Right renal cortex interstitium (tissue), 3 donors: ENCODE measurements at regions not wholly inside any gene's neighbourhood (a gene's known extent, or its start where the extent isn't known, plus 50 kb on each side); places are given as distances from the start of the nearest gene placed in this dataset.
"Not testable (repeated sequence)": the region's sequence is repeated elsewhere in the genome, so short reads cannot be mapped to it uniquely, and the experiment has no call there.

Experiments used
- DNase-seq, 3 donors: peaks; one replicate each; pipeline ENCODE4 v3.0.0-alpha.2; 2013; ENCODE audit warnings: low read depth in 3 of 3, low spot score in 2 of 3

- DNase-seq: no peak
These were observed 351.0 kb downstream of the PIK3C3 start for GRCh38 chr18:42305869-42306593.

- DNase-seq: no peak
These were observed 351.6 kb downstream of the PIK3C3 start for GRCh38 chr18:42306594-42306980.

- DNase-seq: no peak
These were observed 355.9 kb downstream of the PIK3C3 start for GRCh38 chr18:42310956-42311355.

DNA sequence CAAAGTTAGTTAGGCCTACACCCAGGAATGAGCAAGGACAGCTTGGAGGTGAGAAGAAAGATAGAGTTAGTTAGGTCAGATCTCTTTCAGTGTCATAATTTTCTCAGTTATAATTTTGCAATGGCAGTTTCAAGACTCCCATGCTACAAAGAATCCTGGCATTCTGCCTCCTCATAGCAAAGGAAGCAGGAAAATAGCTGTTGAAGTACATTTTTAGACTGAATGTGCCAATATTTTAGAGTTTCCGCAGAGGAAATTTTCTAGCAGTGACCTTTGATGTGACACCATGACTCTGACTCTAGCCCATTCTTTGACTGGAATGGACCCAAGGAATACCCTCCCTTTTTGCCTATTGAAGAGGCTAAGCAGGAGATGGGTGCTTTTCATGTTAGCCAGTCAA lies 371.7 kb downstream of the PIK3C3 start:
- DNase-seq: no peak

DNA sequence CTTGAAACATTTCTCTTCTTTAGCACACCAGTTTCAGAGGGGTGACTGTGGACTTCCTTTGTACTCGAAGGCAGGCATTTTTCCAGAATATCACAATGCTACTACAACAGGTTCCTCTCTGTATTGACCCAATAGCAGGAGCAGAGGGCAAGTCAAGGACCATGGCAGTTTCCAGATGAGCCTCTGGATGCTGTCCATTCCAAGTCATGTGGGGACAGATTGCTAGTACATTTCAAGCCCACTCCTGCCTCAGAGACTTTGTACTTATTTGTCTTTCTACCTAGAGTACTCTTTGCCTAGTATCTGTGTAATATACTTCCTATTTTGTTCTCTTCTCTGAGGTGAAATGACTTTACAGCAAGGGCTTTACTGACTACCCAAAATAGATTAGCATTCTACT lies 373.9 kb downstream of the PIK3C3 start:
- no peak for DNase-seq

GRCh38 chr18:42330296-42330695 lies 375.3 kb downstream of the PIK3C3 start:
- no peak for DNase-seq

DNA sequence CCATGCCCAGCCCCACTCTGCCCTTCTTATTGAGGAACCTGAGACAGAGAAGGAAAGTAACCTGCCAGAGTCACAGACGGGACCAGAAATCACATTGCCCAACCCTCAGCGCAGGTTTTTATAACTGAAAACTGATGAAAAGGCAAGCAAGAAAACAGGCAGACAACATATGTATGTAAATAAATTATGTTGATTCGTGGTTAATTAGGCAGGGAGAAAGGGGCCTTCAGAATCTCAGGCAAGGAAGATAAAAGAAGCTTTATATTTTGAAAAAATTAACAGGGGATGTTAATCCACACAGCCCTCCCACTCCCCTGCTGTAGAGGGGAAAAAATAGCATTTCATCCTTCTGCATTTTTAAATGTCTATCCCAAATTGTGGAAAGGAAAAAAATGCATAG lies 378.5 kb downstream of the PIK3C3 start:
- no peak for DNase-seq

DNA sequence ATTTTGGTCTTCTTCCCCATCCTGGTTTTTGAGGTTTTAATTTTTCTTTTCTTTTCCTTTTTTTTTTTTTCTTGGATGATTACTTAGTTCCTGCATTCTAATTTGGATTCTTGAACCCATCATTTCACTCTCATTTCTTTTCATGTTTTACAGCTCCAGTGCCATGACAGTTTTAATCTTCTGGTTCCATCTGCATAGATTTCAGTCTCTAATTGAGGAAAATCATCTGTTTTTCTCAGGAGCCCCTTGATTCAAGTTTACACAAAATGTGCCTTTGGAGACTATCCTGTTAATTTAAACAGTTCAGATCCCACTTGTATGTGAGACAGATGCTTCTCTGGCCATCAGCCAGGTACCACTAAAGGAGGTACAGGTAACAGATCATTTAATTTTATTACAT lies 379.9 kb downstream of the PIK3C3 start:
- no peak for DNase-seq

- DNase-seq: no peak
These were observed 381.1 kb downstream of the PIK3C3 start for GRCh38 chr18:42336139-42336538.

- not testable (repeated sequence) for DNase-seq
These were observed 382.3 kb downstream of the PIK3C3 start for GRCh38 chr18:42337337-42337736.

GRCh38 chr18:42338683-42339082 lies 383.6 kb downstream of the PIK3C3 start:
- DNase-seq: peak; percentile 7 to 32 (median 14)

- DNase-seq: no peak
These were observed 384.3 kb downstream of the PIK3C3 start for GRCh38 chr18:42339372-42339771.

DNA sequence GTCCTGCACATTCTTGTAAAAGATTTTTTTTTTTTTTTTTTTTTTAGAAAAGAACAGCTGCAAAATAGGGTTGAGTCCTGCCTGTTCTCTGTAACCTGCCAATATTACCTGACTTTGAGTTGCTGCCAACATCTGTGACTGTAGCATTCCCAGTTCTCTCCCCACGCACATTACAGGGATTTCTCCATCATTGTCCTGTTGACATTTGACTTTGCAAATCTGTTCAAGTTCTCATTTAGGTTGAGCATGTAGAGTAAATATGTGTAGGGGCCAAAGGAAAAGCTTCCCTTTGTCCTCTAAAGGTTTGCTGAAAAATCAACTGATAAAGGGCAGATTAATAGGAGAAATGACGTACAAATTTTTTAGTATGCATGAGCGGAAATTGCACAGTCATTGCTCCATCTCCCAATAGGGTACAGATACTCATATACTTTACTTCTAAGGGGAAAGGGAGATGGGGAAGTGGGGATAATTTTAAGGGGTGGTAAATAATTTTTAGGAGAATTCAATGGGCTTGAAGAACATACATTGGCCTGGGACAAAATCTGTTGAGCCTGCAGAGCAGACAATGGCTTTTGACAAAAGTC lies 385.5 kb downstream of the PIK3C3 start:
- DNase-seq: no peak

DNA sequence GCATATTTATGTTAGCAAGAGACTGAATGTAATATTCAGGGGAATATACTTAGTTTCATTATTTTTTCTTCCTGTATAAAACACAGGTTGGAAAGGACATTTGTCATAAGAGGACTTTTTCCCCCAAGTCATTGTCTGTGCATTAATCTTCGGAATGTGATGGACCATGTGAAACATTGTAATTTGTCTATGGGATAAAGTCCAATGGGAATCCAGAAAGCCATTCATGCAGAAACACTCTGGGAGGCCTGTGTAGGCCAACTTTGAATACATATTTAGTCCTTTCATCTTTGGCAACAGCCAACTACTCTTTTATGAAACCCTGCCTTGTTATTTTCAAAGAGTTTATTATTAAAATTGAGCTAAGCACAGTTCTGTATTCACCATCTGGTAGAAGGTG lies 386.4 kb downstream of the PIK3C3 start:
- DNase-seq: no peak

- no peak for DNase-seq
These were observed 393.7 kb downstream of the PIK3C3 start for GRCh38 chr18:42348722-42349121.

- DNase-seq: peak in 1 of 3 donors; percentile 10
These were observed 396.4 kb downstream of the PIK3C3 start for GRCh38 chr18:42351455-42351854.

GRCh38 chr18:42360716-42361115 lies 405.7 kb downstream of the PIK3C3 start:
- no peak for DNase-seq

GRCh38 chr18:42363446-42364441 lies 408.7 kb downstream of the PIK3C3 start:
- DNase-seq: no peak

GRCh38 chr18:42364766-42365165 lies 409.7 kb downstream of the PIK3C3 start:
- no peak for DNase-seq

GRCh38 chr18:42365591-42365990 lies 410.6 kb downstream of the PIK3C3 start:
- DNase-seq: no peak

DNA sequence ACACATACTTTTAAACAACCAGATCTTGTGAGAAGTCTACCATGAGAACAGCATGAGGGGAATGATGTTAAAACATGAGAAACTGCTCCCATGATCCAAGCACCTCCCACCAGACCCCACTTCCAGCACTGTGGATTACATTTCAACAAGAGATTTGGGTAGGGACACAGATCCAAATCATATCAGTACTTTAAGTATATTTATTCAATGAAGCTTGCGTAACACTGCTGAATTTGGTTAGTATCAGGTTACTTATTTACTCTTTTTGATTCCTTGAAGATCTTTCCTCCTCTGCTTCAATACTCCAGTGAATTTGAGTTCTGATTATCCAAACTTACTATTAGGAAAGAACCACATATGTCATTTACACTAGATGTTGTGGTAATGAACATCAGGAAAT lies 418.6 kb downstream of the PIK3C3 start:
- DNase-seq: no peak
